GM18511 (cell line): ENCODE measurements at regions not wholly inside any gene's neighbourhood (a gene's known extent, or its start where the extent isn't known, plus 50 kb on each side); places are given as distances from the start of the nearest gene placed in this dataset.
"Not testable (repeated sequence)": the region's sequence is repeated elsewhere in the genome, so short reads cannot be mapped to it uniquely, and the experiment has no call there.

Experiments
- ATAC-seq: cut with Tn5 transposase; IDR thresholded peaks from one replicate; pipeline ENCODE4 v1.9.1; 2021; ENCODE audit warnings: mild to moderate bottlenecking, moderate library complexity; ENCODE audit not compliant: unreplicated experiment

DNA sequence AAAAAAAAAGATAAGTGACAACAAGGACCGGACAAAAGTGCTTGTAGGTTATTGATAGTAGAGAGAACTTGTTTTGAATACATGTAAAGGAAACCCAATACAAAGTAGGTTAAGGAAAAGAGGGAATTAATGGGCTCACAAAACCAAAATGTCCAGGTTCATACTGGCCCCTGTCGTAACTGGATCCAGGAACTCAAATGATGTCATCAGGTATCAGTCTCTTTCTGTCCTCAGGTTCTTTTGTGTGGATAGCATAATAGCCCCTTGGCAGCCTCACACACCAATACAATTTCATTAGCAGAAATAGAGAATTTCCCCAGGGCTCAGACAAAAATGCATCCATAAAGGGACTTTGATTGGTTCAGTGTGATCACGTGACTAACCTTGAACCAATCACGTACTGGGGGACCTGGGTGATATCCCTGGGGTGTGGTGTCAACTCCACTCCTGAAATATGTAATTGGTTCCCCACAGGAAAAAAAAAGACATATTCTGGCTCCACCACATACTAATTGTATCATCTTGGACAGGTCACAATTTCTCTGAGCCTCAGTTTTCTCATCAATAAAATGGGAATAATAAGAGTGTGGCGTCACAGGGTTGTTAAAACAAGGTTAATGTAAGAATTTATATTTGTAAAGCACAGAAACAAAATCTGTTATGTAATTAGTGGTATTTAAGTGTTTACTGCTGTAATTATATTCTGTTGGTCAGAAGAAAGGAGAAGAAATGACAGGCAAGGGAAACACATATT, 174.8 kb downstream of the PDGFRA start:
- no peak for ATAC-seq

DNA sequence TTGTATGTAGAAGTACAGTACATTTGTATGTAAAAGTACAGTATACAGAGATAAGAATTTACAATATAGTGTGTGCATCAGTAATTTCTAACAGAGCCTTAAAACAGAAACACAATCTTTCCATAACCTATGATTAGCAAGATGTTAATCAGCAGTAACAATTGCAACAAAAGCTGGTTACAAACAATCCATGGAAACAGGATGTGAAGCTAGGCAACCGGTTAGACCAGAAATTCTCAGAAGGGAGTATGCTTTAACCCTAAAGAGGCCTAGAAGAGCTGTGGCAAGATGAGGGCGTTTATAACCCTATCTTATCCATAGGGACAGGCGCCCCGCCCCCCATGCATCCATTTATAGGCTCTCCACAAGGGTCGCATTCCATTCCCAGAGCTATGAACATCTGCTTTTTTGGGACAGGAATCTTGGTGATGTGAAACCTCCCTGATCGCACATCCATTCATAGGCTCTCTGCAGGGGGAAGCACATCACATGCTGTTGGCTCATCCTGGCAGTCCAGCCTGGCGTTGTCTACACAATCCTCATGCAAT, 180.3 kb downstream of the PDGFRA start:
- not testable (repeated sequence) for ATAC-seq

- ATAC-seq: no peak
Observed at GRCh38 chr4:54414545-54414944, 185.5 kb downstream of the PDGFRA start.

GRCh38 chr4:54417476-54417875, 188.4 kb downstream of the PDGFRA start:
- ATAC-seq: no peak

GRCh38 chr4:54418468-54418867, 189.4 kb downstream of the PDGFRA start:
- ATAC-seq: no peak

GRCh38 chr4:54423066-54423465, 194.0 kb downstream of the PDGFRA start:
- ATAC-seq: no peak

DNA sequence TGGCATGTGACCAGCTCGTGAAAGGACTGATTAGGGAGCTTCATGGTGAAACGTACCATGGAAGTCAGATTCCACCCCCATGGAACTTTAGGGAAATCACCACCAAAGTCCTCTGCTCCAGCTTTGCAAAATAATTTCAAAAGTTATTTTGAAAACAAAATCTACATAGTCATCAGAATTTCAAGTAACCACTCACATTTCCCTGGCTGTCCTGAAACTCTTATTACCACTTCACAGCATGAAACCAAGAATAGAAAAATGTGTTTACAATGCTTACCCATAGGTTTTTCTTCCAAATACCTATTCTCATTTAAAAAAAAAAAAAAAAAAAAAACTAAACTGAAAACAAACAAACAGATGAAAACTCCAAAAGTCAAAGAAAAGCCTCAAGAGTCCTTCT, 198.7 kb downstream of the PDGFRA start:
- ATAC-seq: no peak

GRCh38 chr4:54428940-54429339, 199.8 kb downstream of the PDGFRA start:
- no peak for ATAC-seq

DNA sequence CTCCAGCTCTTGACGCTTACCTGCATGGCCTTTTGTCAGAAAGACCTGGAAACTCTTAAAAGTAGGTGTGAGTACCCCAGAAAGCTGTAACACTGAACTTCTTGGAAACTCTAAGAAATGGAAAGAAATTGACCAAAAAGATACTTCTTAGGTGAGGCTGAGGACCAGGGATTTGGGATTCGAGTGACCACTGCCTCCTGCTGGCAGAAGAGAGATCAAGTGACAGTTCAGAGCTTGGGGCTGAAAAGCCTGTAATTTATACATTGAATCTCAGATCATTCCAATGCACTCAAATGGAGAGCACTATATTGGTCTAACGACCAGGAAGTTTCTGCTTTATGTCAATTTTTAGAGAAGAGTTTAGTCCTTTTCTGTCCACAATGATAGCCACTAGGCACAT, 204.6 kb downstream of the PDGFRA start:
- no peak for ATAC-seq

GRCh38 chr4:54439831-54440243, 210.7 kb downstream of the PDGFRA start:
- ATAC-seq: no peak

DNA sequence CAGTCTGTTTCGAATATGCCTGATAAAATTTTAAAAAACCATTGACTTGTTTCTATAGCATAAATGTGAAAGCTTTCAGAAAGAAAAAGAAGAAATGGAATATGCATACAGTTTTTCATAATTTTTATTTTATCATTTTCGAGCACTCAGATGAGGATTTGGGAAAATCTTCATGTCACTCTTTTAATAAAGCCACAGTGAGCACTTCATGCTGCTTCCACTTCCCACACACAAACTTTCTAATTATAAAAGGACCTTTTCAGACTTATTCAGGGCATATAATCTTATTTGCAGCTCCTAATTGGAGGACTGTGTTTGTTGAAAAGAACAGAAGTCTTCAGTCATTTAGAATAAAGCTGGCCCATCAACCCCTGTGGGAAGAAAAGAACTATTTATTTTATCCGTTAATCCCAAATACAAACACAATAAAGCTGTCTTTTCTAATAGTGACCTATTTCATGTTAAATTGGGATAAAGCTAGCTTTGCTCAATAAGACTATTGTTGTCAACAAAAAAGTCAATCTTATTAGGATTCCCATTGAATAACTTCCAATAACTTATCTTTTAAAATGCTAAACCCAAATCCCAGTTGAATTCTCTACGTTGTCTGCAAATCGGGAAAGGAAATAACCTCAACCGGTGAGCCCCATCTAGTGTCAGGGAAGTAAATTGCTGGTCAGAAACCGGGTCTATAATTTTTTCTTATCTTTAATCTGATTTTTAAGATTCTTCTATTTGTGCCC, 211.5 kb downstream of the PDGFRA start:
- ATAC-seq: no peak

- ATAC-seq: no peak
Observed at GRCh38 chr4:54445866-54446265, 211.9 kb upstream of the KIT start.

- no peak for ATAC-seq
Observed at GRCh38 chr4:54446581-54446980, 211.2 kb upstream of the KIT start.

DNA sequence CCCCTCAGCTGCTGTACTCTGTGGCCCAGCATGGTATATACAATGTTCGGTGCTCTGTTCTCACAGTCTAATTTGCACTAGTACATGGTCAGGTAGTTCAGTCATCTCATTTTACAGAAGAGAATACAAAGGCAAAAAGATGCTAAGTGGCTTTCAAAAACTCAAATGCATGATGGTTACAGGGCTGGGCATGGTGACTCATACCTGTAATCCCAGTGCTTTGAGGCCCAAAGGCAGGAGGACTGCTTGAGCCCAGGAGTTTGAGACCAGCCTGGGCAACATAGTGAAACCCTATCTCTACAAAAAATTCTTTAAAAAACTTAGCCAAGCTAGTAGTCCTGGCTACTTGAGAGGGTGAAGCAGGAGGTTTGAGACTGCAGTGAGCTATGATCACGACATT, 210.5 kb upstream of the KIT start:
- no peak for ATAC-seq

GRCh38 chr4:54449999-54450398, 207.8 kb upstream of the KIT start:
- ATAC-seq: no peak

DNA sequence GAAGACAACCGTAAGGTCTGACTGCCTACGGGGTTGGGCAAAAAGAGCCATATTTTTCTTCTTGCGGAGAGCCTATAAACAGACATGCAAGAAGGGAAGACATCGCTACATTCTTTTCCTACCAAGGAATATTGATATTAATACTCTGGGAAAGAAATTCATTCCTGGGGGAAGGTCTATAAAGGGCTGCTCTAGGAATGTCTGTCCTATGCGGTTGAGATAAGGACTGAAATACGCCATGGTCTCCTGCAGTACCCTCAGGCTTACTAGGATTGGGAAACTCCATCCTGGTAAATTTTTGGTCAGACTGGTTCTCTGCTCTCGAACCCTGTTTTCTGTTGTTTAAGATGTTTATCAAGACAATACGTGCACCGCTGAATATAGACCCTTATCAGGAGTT, 190.8 kb upstream of the KIT start:
- not testable (repeated sequence) for ATAC-seq

DNA sequence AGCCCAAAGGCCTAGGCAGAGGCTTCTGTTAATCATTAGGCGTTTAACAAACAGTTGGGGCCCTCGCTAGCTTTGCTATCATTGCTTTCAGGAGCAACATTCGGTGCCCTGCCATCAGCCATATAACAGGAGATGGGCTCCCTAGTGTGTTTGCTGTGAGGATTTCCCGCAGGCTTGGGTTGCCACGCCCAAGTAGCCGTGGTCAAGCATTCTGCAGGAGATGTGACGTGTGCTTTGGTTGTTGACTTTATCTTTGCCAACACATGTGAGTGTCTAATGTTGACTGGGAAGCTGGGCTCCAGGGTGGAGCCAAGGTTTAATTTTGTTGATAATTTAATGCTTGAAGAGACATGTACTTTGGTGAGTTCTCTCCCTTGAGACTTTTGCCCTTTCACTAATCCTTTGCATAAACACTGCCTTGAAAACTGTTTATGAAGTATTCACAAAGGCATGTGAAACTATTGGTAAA, 184.6 kb upstream of the KIT start:
- ATAC-seq: no peak

DNA sequence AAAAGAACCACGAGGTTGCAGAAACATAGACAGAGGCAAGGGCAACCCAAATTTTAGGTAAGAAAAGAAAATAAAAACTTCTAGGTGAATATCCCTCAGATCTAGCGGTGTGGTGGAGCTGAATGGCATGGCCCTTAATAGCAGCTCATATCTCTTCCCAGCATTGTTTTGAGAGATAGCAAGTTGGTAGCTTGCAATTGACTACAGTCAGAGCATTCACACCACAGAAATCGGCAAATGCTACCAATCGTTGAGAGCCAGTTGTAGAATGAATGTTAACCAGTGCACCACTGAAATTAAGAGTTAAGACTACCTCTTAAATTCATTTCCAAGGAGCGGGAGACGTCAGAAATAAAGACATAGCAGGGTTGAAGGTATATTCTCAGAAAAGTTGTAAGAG, 184.0 kb upstream of the KIT start:
- ATAC-seq: no peak

DNA sequence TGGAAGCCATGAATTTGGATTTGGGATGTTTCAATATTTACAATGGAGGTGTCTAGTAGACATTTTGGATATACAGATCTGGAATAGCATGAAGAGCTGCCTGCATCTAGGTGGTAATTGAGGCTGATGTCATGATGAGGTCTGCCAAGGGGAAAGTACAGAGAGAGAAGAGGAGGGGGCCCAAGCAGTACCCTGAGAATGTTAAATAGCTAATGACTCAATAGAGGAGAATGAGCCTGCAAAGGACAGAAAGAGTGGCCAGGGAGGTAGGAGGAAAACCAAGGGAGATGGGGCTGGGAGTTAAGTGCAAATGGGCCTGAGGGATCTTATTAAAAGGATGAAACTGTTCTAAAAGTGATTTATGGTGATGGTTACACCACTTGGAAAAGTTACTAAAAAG, 182.2 kb upstream of the KIT start:
- no peak for ATAC-seq

DNA sequence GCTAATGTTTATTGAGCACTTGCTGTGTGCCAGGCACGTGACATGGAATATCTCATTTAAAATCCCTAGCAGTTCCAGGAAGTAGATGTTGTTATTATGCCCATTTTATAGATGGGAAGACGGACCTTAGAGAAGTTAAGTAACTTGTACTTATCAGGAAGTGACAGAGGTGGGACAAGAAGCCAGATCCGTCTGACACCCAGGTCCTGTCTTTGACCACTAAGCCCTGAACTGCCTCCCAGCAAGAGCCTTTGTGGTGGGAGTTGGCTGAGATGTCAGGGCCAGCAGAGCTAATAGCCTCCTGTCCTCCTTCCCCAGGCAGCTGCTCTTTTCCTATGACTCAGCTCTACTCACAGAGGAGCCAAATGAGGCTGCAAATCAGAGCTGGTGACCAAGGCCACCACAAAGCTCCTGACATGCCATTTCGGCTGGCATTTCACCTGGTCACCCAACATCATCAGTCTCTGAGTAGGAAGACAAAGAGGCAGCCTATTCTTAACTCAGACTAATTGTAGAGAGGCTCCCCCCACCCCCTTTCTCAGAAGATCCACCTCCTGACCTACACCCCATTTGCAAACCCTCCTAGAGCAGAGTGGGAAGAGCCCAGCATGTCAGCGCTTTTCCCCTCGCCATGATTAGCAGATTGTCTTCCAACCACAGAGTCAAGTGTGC, 175.1 kb upstream of the KIT start:
- no peak for ATAC-seq

GRCh38 chr4:54484383-54484782, 173.4 kb upstream of the KIT start:
- ATAC-seq: no peak

DNA sequence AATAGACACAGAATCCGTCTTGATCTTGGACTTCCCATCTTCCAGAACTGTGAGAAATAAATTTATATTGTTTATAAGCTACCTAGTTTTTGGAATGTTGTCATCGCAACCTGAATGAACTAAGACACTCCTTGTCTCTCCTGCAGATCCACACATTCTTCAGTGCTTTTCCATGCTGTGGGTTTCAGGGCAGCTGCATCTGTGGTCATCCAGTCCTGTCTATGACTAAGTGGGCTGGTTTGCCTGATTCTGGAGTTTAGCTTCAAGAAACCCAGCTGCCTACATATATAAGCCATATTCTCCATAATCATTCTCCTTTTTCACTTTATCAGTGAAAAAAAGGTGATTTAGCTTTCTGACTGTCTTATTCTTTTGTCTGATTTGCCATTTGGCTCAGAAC, 170.3 kb upstream of the KIT start:
- no peak for ATAC-seq
